ENCODE measurements at regions not wholly inside any gene's neighbourhood (a gene's known extent, or its start where the extent isn't known, plus 50 kb on each side); places are given as distances from the start of the nearest gene placed in this dataset.
"Not testable (repeated sequence)": the region's sequence is repeated elsewhere in the genome, so short reads cannot be mapped to it uniquely, and the experiment has no call there.

- peak; percentile 0 for DNase-seq
- Histone ChIP-seq H2AFZ (ENCODE audit: low read length) (no peak overlapping the region), H3K9me2 (replicated peaks; ENCODE audit: insufficient read depth, low read length) (no peaks in the 10 kb centered on the region), H3K27me3 (replicated peaks; ENCODE audit: insufficient read depth, low read length) (no peaks in the 10 kb centered on the region), H3K4me3 (ENCODE audit: low read length) (no peak overlapping the region), H3K27ac (ENCODE audit: low read length) (no peak overlapping the region), H3K4me1 (ENCODE audit: low read length) (no peaks in the 10 kb centered on the region), H3K79me2 (ENCODE audit: low read length) (no peaks in the 10 kb centered on the region), H3K36me3 (replicated peaks; ENCODE audit: insufficient read depth, low read length) (no peaks in the 10 kb centered on the region), H3F3A (ENCODE audit: insufficient read depth, low read length) (no peaks in the 10 kb centered on the region), H3K4me2 (ENCODE audit: low read depth, low read length) (no peak overlapping the region), H3K9me3 (replicated peaks; ENCODE audit: insufficient read depth, low read length) (no peaks in the 10 kb centered on the region), H3K9ac (ENCODE audit: low read length) (no peak overlapping the region), H4K20me1 (ENCODE audit: insufficient read depth, low read length) (no peaks in the 10 kb centered on the region)
- no peak for TF ChIP-seq EZH2phosphoT487 (IDR thresholded peaks at IDR 0.05; ENCODE audit: low read length)
- no peak for TF ChIP-seq EZH2 (optimal IDR thresholded peaks at IDR 0.05; ENCODE audit: low read depth, low read length)
- TF ChIP-seq, protein P1, sequence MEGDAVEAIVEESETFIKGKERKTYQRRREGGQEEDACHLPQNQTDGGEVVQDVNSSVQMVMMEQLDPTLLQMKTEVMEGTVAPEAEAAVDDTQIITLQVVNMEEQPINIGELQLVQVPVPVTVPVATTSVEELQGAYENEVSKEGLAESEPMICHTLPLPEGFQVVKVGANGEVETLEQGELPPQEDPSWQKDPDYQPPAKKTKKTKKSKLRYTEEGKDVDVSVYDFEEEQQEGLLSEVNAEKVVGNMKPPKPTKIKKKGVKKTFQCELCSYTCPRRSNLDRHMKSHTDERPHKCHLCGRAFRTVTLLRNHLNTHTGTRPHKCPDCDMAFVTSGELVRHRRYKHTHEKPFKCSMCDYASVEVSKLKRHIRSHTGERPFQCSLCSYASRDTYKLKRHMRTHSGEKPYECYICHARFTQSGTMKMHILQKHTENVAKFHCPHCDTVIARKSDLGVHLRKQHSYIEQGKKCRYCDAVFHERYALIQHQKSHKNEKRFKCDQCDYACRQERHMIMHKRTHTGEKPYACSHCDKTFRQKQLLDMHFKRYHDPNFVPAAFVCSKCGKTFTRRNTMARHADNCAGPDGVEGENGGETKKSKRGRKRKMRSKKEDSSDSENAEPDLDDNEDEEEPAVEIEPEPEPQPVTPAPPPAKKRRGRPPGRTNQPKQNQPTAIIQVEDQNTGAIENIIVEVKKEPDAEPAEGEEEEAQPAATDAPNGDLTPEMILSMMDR (IDR thresholded peaks at IDR 0.05; ENCODE audit: low read length), result no peak
Measured at GRCh38 chr9:29616844-29617243, 2043.6 kb upstream of the C9orf72 start.

GRCh38 chr9:29625292-29625731 lies 2052.0 kb upstream of the C9orf72 start:
- Histone ChIP-seq H3K27me3 (replicated peaks; ENCODE audit: insufficient read depth, low read length) (no peaks in the 10 kb centered on the region), H3K9ac (ENCODE audit: low read length) (no peak overlapping the region), H2AFZ (ENCODE audit: low read length) (no peak overlapping the region), H3K9me2 (replicated peaks; ENCODE audit: insufficient read depth, low read length) (no peaks in the 10 kb centered on the region), H3K9me3 (replicated peaks; ENCODE audit: insufficient read depth, low read length) (no peaks in the 10 kb centered on the region), H4K20me1 (ENCODE audit: insufficient read depth, low read length) (no peaks in the 10 kb centered on the region), H3K27ac (ENCODE audit: low read length) (no peak overlapping the region), H3F3A (ENCODE audit: insufficient read depth, low read length) (no peaks in the 10 kb centered on the region), H3K79me2 (ENCODE audit: low read length) (no peaks in the 10 kb centered on the region), H3K4me1 (ENCODE audit: low read length) (no peaks in the 10 kb centered on the region), H3K4me2 (ENCODE audit: low read depth, low read length) (no peak overlapping the region), H3K36me3 (replicated peaks; ENCODE audit: insufficient read depth, low read length) (no peaks in the 10 kb centered on the region), H3K4me3 (ENCODE audit: low read length) (no peak overlapping the region)
- no peak for DNase-seq
- TF ChIP-seq EZH2phosphoT487 (IDR thresholded peaks at IDR 0.05; ENCODE audit: low read length) (no peak), EZH2 (optimal IDR thresholded peaks at IDR 0.05; ENCODE audit: low read depth, low read length) (no peak)
- TF ChIP-seq, protein P1 (IDR thresholded peaks at IDR 0.05; ENCODE audit: low read length), result no peak

DNA sequence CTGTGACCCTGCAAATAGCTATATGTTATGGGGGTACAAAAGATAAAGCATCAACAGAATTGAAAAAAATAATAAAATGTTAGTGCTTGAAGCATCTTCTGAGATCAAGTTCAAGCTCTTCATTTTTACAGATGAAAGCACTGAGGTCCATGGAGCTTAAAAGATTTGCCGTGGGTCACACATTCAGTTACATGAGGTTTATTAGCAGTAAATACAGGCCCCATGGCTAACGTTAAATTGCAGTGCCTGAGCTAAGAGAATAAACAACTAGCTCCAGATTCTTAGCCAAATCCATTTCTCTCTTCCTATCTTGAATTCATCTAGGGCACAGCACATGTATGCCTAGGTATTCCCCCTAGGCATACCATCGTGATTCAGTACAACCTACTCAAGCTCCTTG lies 2052.7 kb upstream of the C9orf72 start:
- no peak overlapping the region for H3K4me2 ChIP-seq (ENCODE audit: low read depth, low read length)
- no peak for TF ChIP-seq EZH2phosphoT487 (IDR thresholded peaks at IDR 0.05; ENCODE audit: low read length)
- TF ChIP-seq, protein P1 (IDR thresholded peaks at IDR 0.05; ENCODE audit: low read length), result no peak
- TF ChIP-seq EZH2 (optimal IDR thresholded peaks at IDR 0.05; ENCODE audit: low read depth, low read length), result no peak
- DNase-seq, result no peak
- H2AFZ ChIP-seq (ENCODE audit: low read length), result no peak overlapping the region
- no peak overlapping the region for H3K9ac ChIP-seq (ENCODE audit: low read length)
- no peaks in the 10 kb centered on the region for H3K79me2 ChIP-seq (ENCODE audit: low read length)
- H3F3A ChIP-seq (ENCODE audit: insufficient read depth, low read length), result no peaks in the 10 kb centered on the region
- no peaks in the 10 kb centered on the region for H3K4me1 ChIP-seq (ENCODE audit: low read length)
- no peaks in the 10 kb centered on the region for H3K9me3 ChIP-seq (replicated peaks; ENCODE audit: insufficient read depth, low read length)
- no peak overlapping the region for H3K27ac ChIP-seq (ENCODE audit: low read length)
- H3K4me3 ChIP-seq (ENCODE audit: low read length), result no peak overlapping the region
- no peaks in the 10 kb centered on the region for H3K9me2 ChIP-seq (replicated peaks; ENCODE audit: insufficient read depth, low read length)
- no peaks in the 10 kb centered on the region for H4K20me1 ChIP-seq (ENCODE audit: insufficient read depth, low read length)
- H3K27me3 ChIP-seq (replicated peaks; ENCODE audit: insufficient read depth, low read length), result no peaks in the 10 kb centered on the region
- no peaks in the 10 kb centered on the region for H3K36me3 ChIP-seq (replicated peaks; ENCODE audit: insufficient read depth, low read length)

DNA sequence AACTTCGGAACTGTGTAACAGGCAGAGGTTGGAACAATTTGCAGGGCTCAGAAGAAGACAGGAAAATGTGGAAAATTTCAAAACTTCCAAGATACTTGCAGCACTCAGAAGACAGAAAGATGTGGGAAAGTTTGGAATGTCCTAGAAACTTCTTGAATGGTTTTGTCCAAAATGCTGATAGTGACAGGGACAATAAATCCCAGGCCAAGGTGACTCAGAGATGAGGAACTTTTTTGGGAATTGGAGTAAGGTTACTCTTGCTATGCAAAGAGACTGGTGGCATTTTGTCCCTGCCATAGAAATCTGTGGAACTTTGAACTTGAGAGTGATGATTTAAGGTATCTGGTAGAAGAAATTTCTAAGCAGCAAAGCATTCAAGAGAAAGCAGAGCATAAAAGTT lies 2055.6 kb upstream of the C9orf72 start:
- H3K4me1 ChIP-seq (ENCODE audit: low read length); H3F3A ChIP-seq (ENCODE audit: insufficient read depth, low read length); H3K9me2 ChIP-seq (replicated peaks; ENCODE audit: insufficient read depth, low read length); H3K9me3 ChIP-seq (replicated peaks; ENCODE audit: insufficient read depth, low read length); H4K20me1 ChIP-seq (ENCODE audit: insufficient read depth, low read length); H2AFZ ChIP-seq (ENCODE audit: low read length); H3K27ac ChIP-seq (ENCODE audit: low read length); H3K27me3 ChIP-seq (replicated peaks; ENCODE audit: insufficient read depth, low read length); H3K79me2 ChIP-seq (ENCODE audit: low read length); H3K36me3 ChIP-seq (replicated peaks; ENCODE audit: insufficient read depth, low read length); H3K4me3 ChIP-seq (ENCODE audit: low read length); H3K4me2 ChIP-seq (ENCODE audit: low read depth, low read length); H3K9ac ChIP-seq (ENCODE audit: low read length): not testable (repeated sequence)
- DNase-seq, result peak; percentile 1
